OCI-LY7 (cell line): ENCODE measurements at regions not wholly inside any gene's neighbourhood (a gene's known extent, or its start where the extent isn't known, plus 50 kb on each side); places are given as distances from the start of the nearest gene placed in this dataset.

Source experiments
- BruUV-seq: library from RNA; stranded (reverse); fragments of 400-500 nt; replicated peaks from 2 replicates; lab custom pipeline; 2021; lab: Mats Ljungman, UMichigan
- CTCF ChIA-PET: fragments of 300-600 bp; sonication (Branson Sonifier 250); formaldehyde crosslinking; loops from one replicate; lab custom pipeline; 2022; ENCODE audit warnings: antibody characterized with exemption; ENCODE audit not compliant: unreplicated experiment; lab: Charles Lee
- POLR2A ChIA-PET: fragments of 300-600 bp; sonication (Branson Sonifier 250); formaldehyde crosslinking; loops from one replicate; lab custom pipeline; 2022; ENCODE audit warnings: antibody characterized with exemption; lab: Charles Lee
- DNase-seq: peaks from one replicate; pipeline ENCODE4 v3.0.0-alpha.2; 2015; ENCODE audit warnings: low spot score
- H2AFZ ChIP-seq: fragments of 200-600 bp; sonication (generic), shearing (Covaris generic); 2 replicates; pipeline ENCODE4 v1.6.1; 2014; ENCODE audit warnings: mild to moderate bottlenecking, antibody characterized with exemption, low read length, moderate library complexity
- H3K27ac ChIP-seq: fragments of 200-600 bp; sonication (generic); 2 replicates; pipeline ENCODE4 v1.5.1; 2014; ENCODE audit warnings: mixed run types, low read depth, mild to moderate bottlenecking, moderate library complexity, low read length, inconsistent platforms; ENCODE audit not compliant: poor library complexity, severe bottlenecking
- H3K36me3 ChIP-seq: fragments of 200-600 bp; sonication (generic); 2 replicates; pipeline ENCODE4 v1.6.1; 2014; ENCODE audit warnings: mild to moderate bottlenecking, antibody characterized with exemption, low read length, moderate library complexity, mixed read lengths; ENCODE audit not compliant: insufficient read depth
- H3K4me1 ChIP-seq: fragments of 200-600 bp; sonication (generic); 2 replicates; pipeline ENCODE4 v1.5.1; 2014; ENCODE audit warnings: mild to moderate bottlenecking, low read length; ENCODE audit not compliant: insufficient read depth, poor library complexity, severe bottlenecking
- H3K4me2 ChIP-seq: fragments of 200-600 bp; sonication (generic); 2 replicates; pipeline ENCODE4 v1.6.1; 2014; ENCODE audit warnings: mild to moderate bottlenecking, low read length
- H3K4me3 ChIP-seq: fragments of 200-600 bp; sonication (generic); 2 replicates; pipeline ENCODE4 v1.5.1; 2014; ENCODE audit warnings: mild to moderate bottlenecking, low read depth, low read length; ENCODE audit not compliant: poor library complexity, severe bottlenecking
- H3K79me2 ChIP-seq: fragments of 200-600 bp; sonication (generic); 2 replicates; pipeline ENCODE4 v1.6.1; 2016; ENCODE audit warnings: low read depth, mild to moderate bottlenecking, low read length, moderate library complexity, mixed read lengths; ENCODE audit not compliant: insufficient read depth
- H3K9me2 ChIP-seq: fragments of 200-600 bp; sonication (generic); 2 replicates; pipeline ENCODE4 v1.6.1; 2016; ENCODE audit warnings: mild to moderate bottlenecking, low read length, mixed read lengths; ENCODE audit not compliant: insufficient read depth
- H3K9me3 ChIP-seq: fragments of 200-600 bp; sonication (generic); 2 replicates; pipeline ENCODE4 v1.6.1; 2014; ENCODE audit warnings: mild to moderate bottlenecking, mixed run types, low read length, mixed read lengths
- H4K20me1 ChIP-seq: fragments of 200-600 bp; sonication (generic); 2 replicates; pipeline ENCODE4 v1.6.1; 2014; ENCODE audit warnings: mild to moderate bottlenecking, antibody characterized with exemption, low read length, moderate library complexity, mixed read lengths; ENCODE audit not compliant: insufficient read depth
- EZH2phosphoT487 ChIP-seq: fragments of 200-600 bp; sonication (generic); IDR thresholded peaks from 2 replicates; pipeline ENCODE4 v1.6.1; 2018; ENCODE audit warnings: low read depth, borderline replicate concordance, mild to moderate bottlenecking, mixed run types, antibody characterized with exemption, low read length, moderate library complexity, mixed read lengths
- intact Hi-C: fragments of 100-400 bp; cut with micrococcal nuclease; formaldehyde crosslinking; loops from one replicate; pipeline ENCODE4 v1.10.0; 2022; ENCODE audit not compliant: unreplicated experiment
- TF ChIP-seq, protein P1 (sequence below): fragments of 200-600 bp; sonication (generic); conservative IDR thresholded peaks from 2 replicates; pipeline ENCODE4 v1.5.1; 2014; ENCODE audit warnings: mild to moderate bottlenecking, antibody characterized with exemption, low read length, moderate library complexity, mixed read lengths

DNA sequence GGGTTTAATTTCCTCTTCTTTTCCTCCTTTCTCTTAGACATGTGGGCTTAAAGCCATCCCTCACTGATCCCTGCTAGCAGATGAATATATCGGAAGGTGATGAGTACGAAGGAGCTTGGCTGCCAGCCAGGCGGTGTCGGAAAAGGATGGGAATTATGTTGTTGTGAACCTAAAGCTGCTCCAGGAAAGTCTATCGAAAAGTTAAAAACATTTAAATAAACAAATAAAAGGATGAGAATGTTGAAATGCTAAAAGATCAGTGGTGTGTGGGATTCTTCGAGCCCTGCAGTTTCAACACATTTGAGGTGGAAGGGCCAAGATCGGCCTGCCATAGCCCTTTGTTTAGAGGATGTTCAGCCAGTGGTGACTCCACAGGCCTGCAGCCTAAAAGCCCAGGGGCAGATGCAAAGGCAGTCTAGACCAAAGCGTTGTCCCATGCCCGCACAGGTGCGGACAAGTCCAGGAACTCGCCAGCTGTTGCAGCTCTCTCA, 107.9 kb downstream of the JCAD start:
- no peak for TF ChIP-seq EZH2phosphoT487
- TF ChIP-seq, protein P1, sequence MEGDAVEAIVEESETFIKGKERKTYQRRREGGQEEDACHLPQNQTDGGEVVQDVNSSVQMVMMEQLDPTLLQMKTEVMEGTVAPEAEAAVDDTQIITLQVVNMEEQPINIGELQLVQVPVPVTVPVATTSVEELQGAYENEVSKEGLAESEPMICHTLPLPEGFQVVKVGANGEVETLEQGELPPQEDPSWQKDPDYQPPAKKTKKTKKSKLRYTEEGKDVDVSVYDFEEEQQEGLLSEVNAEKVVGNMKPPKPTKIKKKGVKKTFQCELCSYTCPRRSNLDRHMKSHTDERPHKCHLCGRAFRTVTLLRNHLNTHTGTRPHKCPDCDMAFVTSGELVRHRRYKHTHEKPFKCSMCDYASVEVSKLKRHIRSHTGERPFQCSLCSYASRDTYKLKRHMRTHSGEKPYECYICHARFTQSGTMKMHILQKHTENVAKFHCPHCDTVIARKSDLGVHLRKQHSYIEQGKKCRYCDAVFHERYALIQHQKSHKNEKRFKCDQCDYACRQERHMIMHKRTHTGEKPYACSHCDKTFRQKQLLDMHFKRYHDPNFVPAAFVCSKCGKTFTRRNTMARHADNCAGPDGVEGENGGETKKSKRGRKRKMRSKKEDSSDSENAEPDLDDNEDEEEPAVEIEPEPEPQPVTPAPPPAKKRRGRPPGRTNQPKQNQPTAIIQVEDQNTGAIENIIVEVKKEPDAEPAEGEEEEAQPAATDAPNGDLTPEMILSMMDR: no peak
- H2AFZ ChIP-seq: no peak overlapping the region
- H3K9me2 ChIP-seq: no peaks in the 10 kb centered on the region
- no peaks in the 10 kb centered on the region for H4K20me1 ChIP-seq
- H3K4me3 ChIP-seq: no peak overlapping the region
- H3K4me2 ChIP-seq: no peak overlapping the region
- POLR2A ChIA-PET: no interaction called here
- no TSS peak for BruUV-seq
- H3K79me2 ChIP-seq: no peaks in the 10 kb centered on the region
- no peak for DNase-seq
- H3K4me1 ChIP-seq: no peaks in the 10 kb centered on the region
- CTCF ChIA-PET: no interaction called here
- intact Hi-C loops: no loop called here
- H3K9me3 ChIP-seq: no peaks in the 10 kb centered on the region
- no peak overlapping the region for H3K27ac ChIP-seq
- no peaks in the 10 kb centered on the region for H3K36me3 ChIP-seq

DNA sequence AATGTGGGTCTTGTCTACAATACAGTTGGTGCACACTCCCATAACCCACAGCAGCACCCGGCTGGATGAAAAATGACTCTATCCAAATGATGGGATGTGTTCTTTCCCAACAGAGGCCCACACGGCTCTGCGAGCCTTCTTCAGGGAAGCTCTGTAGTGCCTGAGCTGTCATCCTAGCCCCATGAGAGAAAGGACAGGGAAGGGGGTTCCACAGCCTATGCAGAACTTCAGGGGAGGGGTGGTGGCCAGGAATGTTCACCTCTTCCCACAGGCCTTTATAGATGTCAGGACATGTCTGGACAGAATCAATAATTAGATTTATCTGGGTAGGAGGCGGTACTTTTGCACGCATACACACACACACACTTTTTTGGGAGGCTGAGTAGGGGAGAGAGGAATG, 109.0 kb downstream of the JCAD start:
- no peaks in the 10 kb centered on the region for H3K9me2 ChIP-seq
- DNase-seq: no peak
- H3K36me3 ChIP-seq: no peaks in the 10 kb centered on the region
- no peaks in the 10 kb centered on the region for H4K20me1 ChIP-seq
- H3K27ac ChIP-seq: no peak overlapping the region
- no peaks in the 10 kb centered on the region for H3K79me2 ChIP-seq
- intact Hi-C loops: no loop called here
- H3K4me1 ChIP-seq: no peaks in the 10 kb centered on the region
- H3K4me2 ChIP-seq: no peak overlapping the region
- POLR2A ChIA-PET: interaction anchor here (0.6 kb wide), 1 partner anchor 357 kb away, joined by 4 read pairs; no protein-coding TSS in a partner anchor
- no peak overlapping the region for H2AFZ ChIP-seq
- H3K4me3 ChIP-seq: no peak overlapping the region
- CTCF ChIA-PET: no interaction called here
- no TSS peak for BruUV-seq
- H3K9me3 ChIP-seq: no peaks in the 10 kb centered on the region
- no peak for TF ChIP-seq EZH2phosphoT487
- TF ChIP-seq, protein P1: no peak

DNA sequence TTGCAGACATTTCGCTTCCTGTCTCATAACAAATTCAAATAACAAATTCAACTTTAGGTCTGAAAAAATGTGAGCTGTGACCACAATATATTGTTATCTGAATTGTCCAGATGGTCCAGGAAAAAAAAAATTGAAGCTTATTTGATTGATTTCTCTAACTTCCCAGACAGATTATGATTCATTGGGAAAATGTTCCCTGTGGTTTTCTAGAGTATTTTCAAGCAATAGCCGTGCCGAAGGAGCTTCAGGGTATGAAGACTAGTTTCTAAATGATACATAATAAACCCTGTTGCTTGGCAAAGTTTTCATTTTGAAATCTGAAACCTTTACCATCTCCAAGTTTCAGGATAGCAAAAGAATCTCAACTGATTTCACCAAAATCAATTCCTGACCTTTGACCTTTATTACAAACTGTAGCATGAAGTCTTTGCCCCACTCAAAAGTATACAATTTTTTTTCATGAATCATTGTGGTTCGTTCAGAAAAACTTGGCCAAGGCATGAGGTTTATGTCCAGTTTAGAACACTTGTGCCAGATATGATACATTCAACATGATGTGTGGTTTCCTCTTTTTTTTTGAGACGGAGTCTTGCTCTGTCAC, 109.9 kb downstream of the JCAD start:
- no peak overlapping the region for H3K4me3 ChIP-seq
- no peaks in the 10 kb centered on the region for H3K36me3 ChIP-seq
- H3K9me3 ChIP-seq: no peaks in the 10 kb centered on the region
- H3K9me2 ChIP-seq: no peaks in the 10 kb centered on the region
- H4K20me1 ChIP-seq: no peaks in the 10 kb centered on the region
- no peaks in the 10 kb centered on the region for H3K79me2 ChIP-seq
- H3K4me2 ChIP-seq: no peak overlapping the region
- no peak for TF ChIP-seq EZH2phosphoT487
- TF ChIP-seq, protein P1: no peak
- intact Hi-C loops: no loop called here
- no peaks in the 10 kb centered on the region for H3K4me1 ChIP-seq
- H2AFZ ChIP-seq: no peak overlapping the region
- no peak overlapping the region for H3K27ac ChIP-seq
- CTCF ChIA-PET: no interaction called here
- no TSS peak for BruUV-seq
- DNase-seq: no peak
- POLR2A ChIA-PET: no interaction called here
